NCI-H446 treated with DMSO at 0.1 percent for 48 hours (cell line): ENCODE measurements at regions not wholly inside any gene's neighbourhood (a gene's known extent, or its start where the extent isn't known, plus 50 kb on each side); places are given as distances from the start of the nearest gene placed in this dataset.
"Not testable (repeated sequence)": the region's sequence is repeated elsewhere in the genome, so short reads cannot be mapped to it uniquely, and the experiment has no call there.

ENCODE experiments used
- DNase-seq: peaks from one replicate; lab custom pipeline; 2025; lab: John Stamatoyannopoulos, UW

GRCh38 chr6:48613231-48613949, 502.4 kb upstream of the PTCHD4 start:
- no peak for DNase-seq

GRCh38 chr6:48611332-48611731, 500.3 kb upstream of the PTCHD4 start:
- DNase-seq: peak; percentile 43

- DNase-seq: no peak
These were observed 499.8 kb upstream of the PTCHD4 start for GRCh38 chr6:48610846-48611245.

GRCh38 chr6:48606618-48607017, 495.6 kb upstream of the PTCHD4 start:
- DNase-seq: no peak

GRCh38 chr6:48597951-48598350, 487.0 kb upstream of the PTCHD4 start:
- no peak for DNase-seq

- DNase-seq: no peak
These were observed 485.8 kb upstream of the PTCHD4 start for GRCh38 chr6:48596830-48597229.

GRCh38 chr6:48591158-48591557, 480.2 kb upstream of the PTCHD4 start:
- DNase-seq: not testable (repeated sequence)

GRCh38 chr6:48584846-48585245, 473.8 kb upstream of the PTCHD4 start:
- no peak for DNase-seq

- DNase-seq: no peak
These were observed 459.7 kb upstream of the PTCHD4 start for GRCh38 chr6:48570656-48571055.

- DNase-seq: no peak
These were observed 457.9 kb upstream of the PTCHD4 start for GRCh38 chr6:48568856-48569255.

- DNase-seq: no peak
These were observed 456.0 kb upstream of the PTCHD4 start for GRCh38 chr6:48567016-48567415.

- no peak for DNase-seq
These were observed 453.2 kb upstream of the PTCHD4 start for GRCh38 chr6:48564036-48564820.

- DNase-seq: no peak
These were observed 452.4 kb upstream of the PTCHD4 start for GRCh38 chr6:48563433-48563832.

- no peak for DNase-seq
These were observed 449.4 kb upstream of the PTCHD4 start for GRCh38 chr6:48560408-48560807.

- no peak for DNase-seq
These were observed 442.6 kb upstream of the PTCHD4 start for GRCh38 chr6:48553467-48554189.

GRCh38 chr6:48552905-48553304, 441.9 kb upstream of the PTCHD4 start:
- DNase-seq: no peak

GRCh38 chr6:48550603-48551002, 439.6 kb upstream of the PTCHD4 start:
- DNase-seq: no peak

GRCh38 chr6:48542191-48542590, 431.2 kb upstream of the PTCHD4 start:
- no peak for DNase-seq

GRCh38 chr6:48541649-48542048, 430.7 kb upstream of the PTCHD4 start:
- DNase-seq: no peak

GRCh38 chr6:48535582-48536009, 424.6 kb upstream of the PTCHD4 start:
- no peak for DNase-seq

GRCh38 chr6:48530978-48531377, 420.0 kb upstream of the PTCHD4 start:
- DNase-seq: not testable (repeated sequence)

- DNase-seq: no peak
These were observed 414.9 kb upstream of the PTCHD4 start for GRCh38 chr6:48525849-48526248.

GRCh38 chr6:48520951-48521350, 410.0 kb upstream of the PTCHD4 start:
- DNase-seq: no peak
